GM12878 (cell line): ENCODE measurements at regions not wholly inside any gene's neighbourhood (a gene's known extent, or its start where the extent isn't known, plus 50 kb on each side); places are given as distances from the start of the nearest gene placed in this dataset.

Experiments used
- ATAC-seq: fragments of 200-7000 bp; cut with Tn5 transposase; 3 replicates; pipeline ENCODE4 v1.9.1; 2020; ENCODE audit warnings: mild to moderate bottlenecking, moderate library complexity
- BruUV-seq: library from RNA; stranded (reverse); fragments of 400-500 nt; replicated peaks from 2 replicates; lab custom pipeline; 2021; lab: Mats Ljungman, UMichigan
- CTCF ChIA-PET: fragments of 300-600 bp; sonication (Branson Sonifier 250); formaldehyde crosslinking; extraction: SDS; loops from one replicate; lab custom pipeline; 2021; ENCODE audit warnings: inconsistent platforms; lab: Yijun Ruan, JAX
- POLR2A ChIA-PET: fragments of 350-600 bp; formaldehyde crosslinking; extraction: SDS; loops from one replicate; lab custom pipeline; 2021; ENCODE audit warnings: inconsistent platforms; lab: Charles Lee
- RAD21 ChIA-PET: fragments of 300-600 bp; sonication (Branson Sonifier 250); formaldehyde crosslinking; loops from one replicate; lab custom pipeline; 2023; ENCODE audit warnings: antibody characterized with exemption; ENCODE audit not compliant: unreplicated experiment; lab: Charles Lee
- SMC1A ChIA-PET: fragments of 300-600 bp; sonication (Branson Sonifier 250); formaldehyde crosslinking; loops from one replicate; lab custom pipeline; 2023; ENCODE audit not compliant: unreplicated experiment, uncharacterized antibody; lab: Charles Lee
- DNase-seq: peaks from one replicate; pipeline ENCODE4 v3.0.0-alpha.2; 2011; ENCODE audit warnings: low read depth, low spot score
- FAIRE-seq: peaks from 3 replicates; lab custom pipeline; 2011; peaks lifted over from hg19 to GRCh38; lab: Jason Lieb, UNC
- H2AFZ ChIP-seq: 2 replicates; pipeline ENCODE4 v1.6.0; 2011; ENCODE audit warnings: low read depth, low read length, control low read depth; ENCODE audit not compliant: control insufficient read depth
- H3K27ac ChIP-seq: 2 replicates; pipeline ENCODE4 v1.5.1; 2011; ENCODE audit warnings: control low read depth; ENCODE audit not compliant: control insufficient read depth, insufficient read depth
- H3K27me3 ChIP-seq, 2 experiments: replicated peaks in 1 of 2; 2 replicates each; pipeline versions ENCODE4 v1.6.0 to v1.6.1; 2011; ENCODE audit warnings: low read length in 1 of 2; ENCODE audit not compliant: control insufficient read depth in 2 of 2, insufficient read depth in 2 of 2
- H3K36me3 ChIP-seq, 2 experiments: 2 replicates each; pipeline ENCODE4 v1.5.1; 2011; ENCODE audit warnings: low read length in 1 of 2; ENCODE audit not compliant: control insufficient read depth in 2 of 2, insufficient read depth in 2 of 2
- H3K4me1 ChIP-seq: 2 replicates; pipeline ENCODE4 v1.6.1; 2011; ENCODE audit warnings: mild to moderate bottlenecking, low read length, moderate library complexity, mixed read lengths; ENCODE audit not compliant: control insufficient read depth, insufficient read depth
- H3K4me2 ChIP-seq: 2 replicates; pipeline ENCODE4 v1.6.0; 2011; ENCODE audit warnings: control low read depth; ENCODE audit not compliant: control insufficient read depth, insufficient read depth
- H3K4me3 ChIP-seq: fragments of 200-600 bp; sonication (generic); 2 replicates; pipeline ENCODE4 v1.5.1; 2016
- H3K79me2 ChIP-seq: 2 replicates; pipeline ENCODE4 v1.6.0; 2011; ENCODE audit warnings: low read length; ENCODE audit not compliant: control insufficient read depth, insufficient read depth
- H3K9ac ChIP-seq: 2 replicates; pipeline ENCODE4 v1.8.0; 2011; ENCODE audit warnings: low read length, control low read depth, mixed read lengths; ENCODE audit not compliant: control insufficient read depth, insufficient read depth
- H3K9me3 ChIP-seq: replicated peaks from 3 replicates; pipeline ENCODE4 v1.5.1; 2011; ENCODE audit warnings: mild to moderate bottlenecking, low read length; ENCODE audit not compliant: control insufficient read depth, insufficient read depth
- H4K20me1 ChIP-seq: 2 replicates; pipeline ENCODE4 v1.6.0; 2011; ENCODE audit not compliant: control insufficient read depth, insufficient read depth
- KLF5 ChIP-seq: fragments of 450-650 bp; IDR thresholded peaks from 2 replicates; pipeline ENCODE4 v1.6.1; 2014; ENCODE audit warnings: mild to moderate bottlenecking; ENCODE audit not compliant: partially characterized antibody
- NR2C2 ChIP-seq: IDR thresholded peaks from 2 replicates; pipeline ENCODE4 v1.6.1; 2011; ENCODE audit warnings: borderline replicate concordance, low read depth; ENCODE audit not compliant: control insufficient read depth, insufficient read length
- RB1 ChIP-seq: fragments of 450-650 bp; formaldehyde crosslinking; IDR thresholded peaks from 2 replicates; pipeline ENCODE4 v1.6.1; 2017; ENCODE audit warnings: mild to moderate bottlenecking, borderline replicate concordance
- SIN3A ChIP-seq: IDR thresholded peaks from 2 replicates; pipeline ENCODE4 v1.6.1; 2012; ENCODE audit warnings: low read depth, low read length, improper control_type of control experiment
- SP1 ChIP-seq: IDR thresholded peaks from one replicate; pipeline ENCODE4 v1.6.1; 2011; ENCODE audit warnings: low read depth, low read length
- SREBF1 ChIP-seq: IDR thresholded peaks from 2 replicates; pipeline ENCODE4 v1.6.1; 2012; ENCODE audit warnings: mild to moderate bottlenecking, low read length
- USF1 ChIP-seq: IDR thresholded peaks from 2 replicates; pipeline ENCODE4 v1.6.1; 2011; ENCODE audit warnings: borderline replicate concordance, low read depth, mild to moderate bottlenecking, moderate library complexity, mixed read lengths, low read length; ENCODE audit not compliant: insufficient read depth; ENCODE audit errors: extremely low read length
- YY1 ChIP-seq: IDR thresholded peaks from 2 replicates; pipeline ENCODE4 v1.6.1; 2011; ENCODE audit warnings: low read depth, mild to moderate bottlenecking, low read length
- WGBS: methylation state at CpG from one replicate; pipeline ENCODE4 v1.1.6; 2016; ENCODE audit warnings: low lambda C conversion rate; ENCODE audit not compliant: insufficient replicate concordance, insufficient coverage; ENCODE audit errors: missing lambda C conversion rate; 5-methylcytosine and 5-hydroxymethylcytosine counted together
- in situ Hi-C: fragments of 300-500 bp; cut with MboI; formaldehyde crosslinking; loops from 9 replicates; pipeline ENCODE4 v1.14.3; 2018; ENCODE audit warnings: mixed read lengths
- intact Hi-C: fragments of 100-400 bp; cut with micrococcal nuclease; formaldehyde crosslinking; loops from one replicate; pipeline ENCODE4 v1.14.2; 2022; ENCODE audit not compliant: unreplicated experiment
- TF ChIP-seq, protein P1 (sequence below): fragments of 450-650 bp; IDR thresholded peaks from 2 replicates; pipeline ENCODE4 v1.6.1; 2017; ENCODE audit warnings: low read depth, mild to moderate bottlenecking, moderate library complexity

DNA sequence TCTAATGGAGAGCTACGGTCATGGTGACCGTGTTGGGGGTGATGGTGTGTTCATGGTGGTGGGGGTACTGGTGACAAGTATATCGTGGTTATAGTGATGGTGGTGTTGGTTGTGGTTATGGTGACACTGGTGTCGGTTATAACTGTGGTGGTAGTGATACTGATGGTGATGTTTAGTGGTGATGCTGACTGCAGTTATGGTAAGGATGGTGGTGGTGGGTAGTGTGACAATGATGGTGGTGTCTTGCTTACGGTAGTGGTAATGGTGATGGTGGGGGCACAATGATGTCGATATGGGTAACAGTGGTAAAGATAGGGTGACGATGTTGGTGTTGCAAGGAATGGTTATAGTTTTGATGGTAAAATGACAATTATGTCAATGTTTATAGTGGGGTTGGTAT is 98.9 kb upstream of the SLC2A1 start:
- WGBS, result 58% methylated on average over 7 of the region's 7 CpGs
- Histone ChIP-seq H4K20me1 (no peaks in the 10 kb centered on the region), H3K27ac (no peak overlapping the region), H3K4me1 (no peaks in the 10 kb centered on the region), H3K36me3 (no peaks in the 10 kb centered on the region), H2AFZ (no peak overlapping the region), H3K4me2 (no peak overlapping the region), H3K27me3 (no peaks in the 10 kb centered on the region), H3K9ac (no peak overlapping the region), H3K4me3 (no peak overlapping the region), H3K9me3 (no peaks in the 10 kb centered on the region; the same call in 2 of the 3 replicates), H3K79me2 (no peaks in the 10 kb centered on the region)
- in situ Hi-C loops (no loop called here), intact Hi-C loops (no loop called here)
- TF ChIP-seq SIN3A (no peak), USF1 (no peak), RB1 (no peak), YY1 (no peak), SREBF1 (no peak), SP1 (no peak), NR2C2 (no peak), KLF5 (no peak)
- TF ChIP-seq, protein P1, sequence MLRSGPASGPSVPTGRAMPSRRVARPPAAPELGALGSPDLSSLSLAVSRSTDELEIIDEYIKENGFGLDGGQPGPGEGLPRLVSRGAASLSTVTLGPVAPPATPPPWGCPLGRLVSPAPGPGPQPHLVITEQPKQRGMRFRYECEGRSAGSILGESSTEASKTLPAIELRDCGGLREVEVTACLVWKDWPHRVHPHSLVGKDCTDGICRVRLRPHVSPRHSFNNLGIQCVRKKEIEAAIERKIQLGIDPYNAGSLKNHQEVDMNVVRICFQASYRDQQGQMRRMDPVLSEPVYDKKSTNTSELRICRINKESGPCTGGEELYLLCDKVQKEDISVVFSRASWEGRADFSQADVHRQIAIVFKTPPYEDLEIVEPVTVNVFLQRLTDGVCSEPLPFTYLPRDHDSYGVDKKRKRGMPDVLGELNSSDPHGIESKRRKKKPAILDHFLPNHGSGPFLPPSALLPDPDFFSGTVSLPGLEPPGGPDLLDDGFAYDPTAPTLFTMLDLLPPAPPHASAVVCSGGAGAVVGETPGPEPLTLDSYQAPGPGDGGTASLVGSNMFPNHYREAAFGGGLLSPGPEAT, result no peak
- ChIA-PET CTCF (interaction anchor here (0.7 to 1.1 kb wide), 2 partner anchors 81 to 211 kb away, joined by 3 read pairs; partner anchors contain the start of gene ZNF691), RAD21 (no interaction called here), POLR2A (no interaction called here), SMC1A (interaction anchor here (0.5 to 1.3 kb wide), 2 partner anchors 134 to 164 kb away, joined by 3 to 5 read pairs; no protein-coding TSS in a partner anchor)
- no peak for DNase-seq
- BruUV-seq, result no TSS peak
- FAIRE-seq, result no peak
- ATAC-seq, result no peak
